ENCODE measurements at regions not wholly inside any gene's neighbourhood (a gene's known extent, or its start where the extent isn't known, plus 50 kb on each side); places are given as distances from the start of the nearest gene placed in this dataset.

DNA sequence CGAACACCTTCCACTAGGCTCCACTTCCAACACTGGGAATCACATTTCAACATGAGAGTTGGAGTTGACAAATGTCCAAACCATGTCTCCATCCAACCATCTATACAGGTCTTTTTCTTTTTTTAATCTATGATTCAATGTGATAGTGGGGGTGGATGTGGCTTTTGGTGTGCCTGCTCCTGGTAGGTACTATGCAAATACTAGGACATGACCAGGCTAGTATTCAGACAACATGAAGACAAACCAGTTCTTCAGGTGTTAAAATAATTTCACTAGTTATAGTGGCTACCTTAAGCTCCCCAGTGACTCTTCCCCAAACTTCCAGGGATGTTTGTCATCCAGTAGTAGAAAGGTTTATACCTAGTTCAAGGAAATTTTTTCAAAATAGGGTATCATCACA is 387.5 kb downstream of the CDH2 start:
- no peak overlapping the region for H3K4me3 ChIP-seq (ENCODE audit: low read depth, low read length)
- no peaks in the 10 kb centered on the region for H3K27me3 ChIP-seq (ENCODE audit: control insufficient read depth, insufficient read depth, low read length)
- H3K36me3 ChIP-seq (ENCODE audit: control insufficient read depth, insufficient read depth, low read length) = no peaks in the 10 kb centered on the region
- no peak overlapping the region for H2AFZ ChIP-seq
- no peak overlapping the region for H3K4me2 ChIP-seq (ENCODE audit: low read length)
- TF ChIP-seq, protein P1, sequence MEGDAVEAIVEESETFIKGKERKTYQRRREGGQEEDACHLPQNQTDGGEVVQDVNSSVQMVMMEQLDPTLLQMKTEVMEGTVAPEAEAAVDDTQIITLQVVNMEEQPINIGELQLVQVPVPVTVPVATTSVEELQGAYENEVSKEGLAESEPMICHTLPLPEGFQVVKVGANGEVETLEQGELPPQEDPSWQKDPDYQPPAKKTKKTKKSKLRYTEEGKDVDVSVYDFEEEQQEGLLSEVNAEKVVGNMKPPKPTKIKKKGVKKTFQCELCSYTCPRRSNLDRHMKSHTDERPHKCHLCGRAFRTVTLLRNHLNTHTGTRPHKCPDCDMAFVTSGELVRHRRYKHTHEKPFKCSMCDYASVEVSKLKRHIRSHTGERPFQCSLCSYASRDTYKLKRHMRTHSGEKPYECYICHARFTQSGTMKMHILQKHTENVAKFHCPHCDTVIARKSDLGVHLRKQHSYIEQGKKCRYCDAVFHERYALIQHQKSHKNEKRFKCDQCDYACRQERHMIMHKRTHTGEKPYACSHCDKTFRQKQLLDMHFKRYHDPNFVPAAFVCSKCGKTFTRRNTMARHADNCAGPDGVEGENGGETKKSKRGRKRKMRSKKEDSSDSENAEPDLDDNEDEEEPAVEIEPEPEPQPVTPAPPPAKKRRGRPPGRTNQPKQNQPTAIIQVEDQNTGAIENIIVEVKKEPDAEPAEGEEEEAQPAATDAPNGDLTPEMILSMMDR (IDR thresholded peaks at IDR 0.05) = no peak
- H3K9ac ChIP-seq = no peak overlapping the region
- H3K4me1 ChIP-seq = no peaks in the 10 kb centered on the region
- H3K27ac ChIP-seq = no peak overlapping the region
- H3K79me2 ChIP-seq = no peaks in the 10 kb centered on the region
- H3K9me3 ChIP-seq (ENCODE audit: control insufficient read depth, low read length) = no peaks in the 10 kb centered on the region

- Histone ChIP-seq H3K4me1 (no peaks in the 10 kb centered on the region), H3K79me2 (no peaks in the 10 kb centered on the region), H3K27me3 (ENCODE audit: control insufficient read depth, insufficient read depth, low read length) (no peaks in the 10 kb centered on the region), H2AFZ (no peak overlapping the region), H3K4me3 (ENCODE audit: low read depth, low read length) (no peak overlapping the region), H3K36me3 (ENCODE audit: control insufficient read depth, insufficient read depth, low read length) (no peaks in the 10 kb centered on the region), H3K27ac (no peak overlapping the region), H3K4me2 (ENCODE audit: low read length) (no peak overlapping the region), H3K9me3 (ENCODE audit: control insufficient read depth, low read length) (no peaks in the 10 kb centered on the region), H3K9ac (no peak overlapping the region)
- TF ChIP-seq, protein P1 (IDR thresholded peaks at IDR 0.05) = no peak
These were observed 389.4 kb downstream of the CDH2 start for GRCh38 chr18:27787547-27787946.

- no peaks in the 10 kb centered on the region for H3K79me2 ChIP-seq
- no peaks in the 10 kb centered on the region for H3K4me1 ChIP-seq
- no peak overlapping the region for H3K4me3 ChIP-seq (ENCODE audit: low read depth, low read length)
- no peaks in the 10 kb centered on the region for H3K27me3 ChIP-seq (ENCODE audit: control insufficient read depth, insufficient read depth, low read length)
- no peak overlapping the region for H3K27ac ChIP-seq
- H3K36me3 ChIP-seq (ENCODE audit: control insufficient read depth, insufficient read depth, low read length) = no peaks in the 10 kb centered on the region
- TF ChIP-seq, protein P1 (IDR thresholded peaks at IDR 0.05) = no peak
- no peak overlapping the region for H3K4me2 ChIP-seq (ENCODE audit: low read length)
- H2AFZ ChIP-seq = no peak overlapping the region
- H3K9ac ChIP-seq = no peak overlapping the region
- H3K9me3 ChIP-seq (ENCODE audit: control insufficient read depth, low read length) = no peaks in the 10 kb centered on the region
These were observed 391.0 kb downstream of the CDH2 start for GRCh38 chr18:27785815-27786471.

- no peaks in the 10 kb centered on the region for H3K9me3 ChIP-seq (ENCODE audit: control insufficient read depth, low read length)
- peaks cover 4% of the 10 kb centered on the region for H3K4me1 ChIP-seq
- H3K4me2 ChIP-seq (ENCODE audit: low read length) = no peak overlapping the region
- H3K4me3 ChIP-seq (ENCODE audit: low read depth, low read length) = no peak overlapping the region
- no peak overlapping the region for H3K9ac ChIP-seq
- no peaks in the 10 kb centered on the region for H3K27me3 ChIP-seq (ENCODE audit: control insufficient read depth, insufficient read depth, low read length)
- no peak overlapping the region for H3K27ac ChIP-seq
- H3K79me2 ChIP-seq = no peaks in the 10 kb centered on the region
- TF ChIP-seq, protein P1 (IDR thresholded peaks at IDR 0.05) = no peak
- H3K36me3 ChIP-seq (ENCODE audit: control insufficient read depth, insufficient read depth, low read length) = no peaks in the 10 kb centered on the region
- no peak overlapping the region for H2AFZ ChIP-seq
These were observed 396.7 kb downstream of the CDH2 start for GRCh38 chr18:27780061-27780745.

- Histone ChIP-seq H3K4me2 (ENCODE audit: low read length) (no peak overlapping the region), H3K79me2 (no peaks in the 10 kb centered on the region), H3K4me3 (ENCODE audit: low read depth, low read length) (no peak overlapping the region), H3K36me3 (ENCODE audit: control insufficient read depth, insufficient read depth, low read length) (no peaks in the 10 kb centered on the region), H3K27me3 (ENCODE audit: control insufficient read depth, insufficient read depth, low read length) (no peaks in the 10 kb centered on the region), H3K4me1 (peaks cover 4% of the 10 kb centered on the region), H3K9me3 (ENCODE audit: control insufficient read depth, low read length) (no peaks in the 10 kb centered on the region), H3K27ac (no peak overlapping the region), H3K9ac (no peak overlapping the region), H2AFZ (no peak overlapping the region)
- TF ChIP-seq, protein P1 (IDR thresholded peaks at IDR 0.05) = no peak
These were observed 398.0 kb downstream of the CDH2 start for GRCh38 chr18:27778925-27779324.

Data from parathyroid adenoma (tissue), 2 donors.